ENCODE measurements at regions not wholly inside any gene's neighbourhood (a gene's known extent, or its start where the extent isn't known, plus 50 kb on each side); places are given as distances from the start of the nearest gene placed in this dataset.

DNA sequence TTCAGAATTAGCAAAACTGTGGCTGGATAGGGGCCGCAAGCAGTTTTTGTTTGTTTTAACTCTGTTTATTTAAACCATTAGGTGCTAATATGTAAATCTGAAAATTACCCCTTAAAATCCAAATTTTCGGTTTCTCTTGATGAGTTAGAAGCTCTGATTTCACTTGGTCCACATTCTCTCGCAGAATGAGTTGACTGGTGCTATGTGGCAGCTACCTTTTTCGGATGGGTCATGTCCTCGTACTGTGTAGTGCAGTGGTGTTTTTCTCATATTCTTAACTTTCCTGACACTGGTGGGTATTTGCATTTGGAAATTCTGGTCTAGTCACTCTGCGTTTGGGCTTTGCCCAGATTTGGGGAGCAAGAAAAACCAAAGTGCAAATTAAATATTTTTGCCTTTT is 87.1 kb downstream of the DIPK2A start:
- Histone ChIP-seq H3K27me3 (ENCODE audit: control insufficient read depth in 3 of 3, insufficient read depth in 3 of 3, low read length in 3 of 3) (no peaks in the 10 kb centered on the region), H3K27ac (ENCODE audit: low read depth in 1 of 3, low read length in 2 of 3) (no peak overlapping the region), H3K4me1 (ENCODE audit: control insufficient read depth in 3 of 3, insufficient read depth in 2 of 3, low read depth in 1 of 3, low read length in 2 of 3) (no peaks in the 10 kb centered on the region), H3K36me3 (ENCODE audit: control insufficient read depth in 3 of 3, insufficient read depth in 2 of 3, low read depth in 1 of 3, low read length in 3 of 3) (no peaks in the 10 kb centered on the region), H3K4me3 (ENCODE audit: low read depth in 1 of 3, low read length in 3 of 3) (no peak overlapping the region), H3K9me3 (ENCODE audit: control insufficient read depth in 2 of 2, insufficient read depth in 1 of 2, low read depth in 1 of 2, low read length in 1 of 2) (no peaks in the 10 kb centered on the region)
- WGBS, 3 donors = 88 to 90% (median 89%) methylated on average over 6 of the region's 6 CpGs
- DNase-seq (no peak), FAIRE-seq (no peak)

DNA sequence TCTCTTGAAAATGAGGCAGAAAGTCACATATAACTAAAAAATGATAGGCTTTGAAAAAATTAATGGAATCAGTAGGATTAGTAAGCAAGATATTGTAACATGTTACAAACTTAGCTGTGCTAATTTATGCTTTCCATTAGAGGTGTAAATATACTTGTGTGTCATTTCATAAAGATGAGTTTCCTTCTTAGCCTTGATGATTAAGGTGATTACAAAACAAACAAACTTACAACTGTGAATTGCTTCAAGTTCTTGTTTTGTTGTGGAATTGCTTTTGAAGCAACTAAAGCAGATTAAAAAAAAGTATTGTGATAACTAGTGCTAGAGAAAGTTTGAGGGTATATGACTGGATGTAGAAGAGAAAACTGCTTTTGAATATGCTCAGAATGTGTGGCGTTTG is 87.9 kb downstream of the DIPK2A start:
- Histone ChIP-seq H3K27ac (ENCODE audit: low read depth in 1 of 3, low read length in 2 of 3) (no peak overlapping the region), H3K27me3 (ENCODE audit: control insufficient read depth in 3 of 3, insufficient read depth in 3 of 3, low read length in 3 of 3) (no peaks in the 10 kb centered on the region), H3K9me3 (ENCODE audit: control insufficient read depth in 2 of 2, insufficient read depth in 1 of 2, low read depth in 1 of 2, low read length in 1 of 2) (no peaks in the 10 kb centered on the region), H3K36me3 (ENCODE audit: control insufficient read depth in 3 of 3, insufficient read depth in 2 of 3, low read depth in 1 of 3, low read length in 3 of 3) (no peaks in the 10 kb centered on the region), H3K4me3 (ENCODE audit: low read depth in 1 of 3, low read length in 3 of 3) (no peak overlapping the region), H3K4me1 (ENCODE audit: control insufficient read depth in 3 of 3, insufficient read depth in 2 of 3, low read depth in 1 of 3, low read length in 2 of 3) (no peaks in the 10 kb centered on the region)
- FAIRE-seq = no peak
- DNase-seq = no peak
- WGBS, 3 donors = 86 to 90% (median 89%) methylated on average over 1 of the region's 1 CpG

DNA sequence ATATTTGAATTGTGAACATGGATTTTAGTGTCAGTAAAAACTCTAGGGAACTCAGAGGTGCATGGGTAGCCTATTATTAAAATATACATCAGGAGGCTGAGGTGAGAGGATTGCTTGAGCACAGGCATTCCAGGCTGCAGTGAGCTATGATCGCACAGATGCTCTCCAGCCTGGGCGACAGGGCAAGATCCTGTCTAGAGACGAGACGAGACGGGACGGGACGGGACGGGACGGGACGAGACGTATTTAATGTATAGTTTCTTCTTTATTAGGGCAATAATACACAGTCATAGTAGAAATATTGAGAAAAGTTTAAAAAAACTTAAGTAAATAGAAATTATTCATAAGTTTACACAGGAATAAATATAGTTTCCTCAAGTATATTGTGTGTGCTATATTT is 89.3 kb downstream of the DIPK2A start:
- H3K4me3 ChIP-seq (ENCODE audit: low read depth in 1 of 3, low read length in 3 of 3) = no peak overlapping the region
- FAIRE-seq = no peak

GRCh38 chr3:144063306-144063705 is 91.7 kb downstream of the DIPK2A start:
- H3K27me3 ChIP-seq (ENCODE audit: control insufficient read depth in 3 of 3, insufficient read depth in 3 of 3, low read length in 3 of 3) = no peaks in the 10 kb centered on the region
- no peak overlapping the region for H3K4me3 ChIP-seq (ENCODE audit: low read depth in 1 of 3, low read length in 3 of 3)
- WGBS, 3 donors = 71 to 77% (median 76%) methylated on average over 2 of the region's 2 CpGs
- H3K9me3 ChIP-seq (ENCODE audit: control insufficient read depth in 2 of 2, insufficient read depth in 1 of 2, low read depth in 1 of 2, low read length in 1 of 2) = no peaks in the 10 kb centered on the region
- no peaks in the 10 kb centered on the region for H3K36me3 ChIP-seq (ENCODE audit: control insufficient read depth in 3 of 3, insufficient read depth in 2 of 3, low read depth in 1 of 3, low read length in 3 of 3)
- no peak overlapping the region for H3K27ac ChIP-seq (ENCODE audit: low read depth in 1 of 3, low read length in 2 of 3)
- DNase-seq = no peak
- FAIRE-seq = no peak
- no peaks in the 10 kb centered on the region for H3K4me1 ChIP-seq (ENCODE audit: control insufficient read depth in 3 of 3, insufficient read depth in 2 of 3, low read depth in 1 of 3, low read length in 2 of 3)

More for the DNA sequence above, 89.3 kb downstream of the DIPK2A start:
- 93 to 98% (median 94%) methylated on average over 11 of the region's 11 CpGs for WGBS, 3 donors
- H3K27ac ChIP-seq (ENCODE audit: low read depth in 1 of 3, low read length in 2 of 3) = no peak overlapping the region
- DNase-seq = no peak
- H3K36me3 ChIP-seq (ENCODE audit: control insufficient read depth in 3 of 3, insufficient read depth in 2 of 3, low read depth in 1 of 3, low read length in 3 of 3) = no peaks in the 10 kb centered on the region
- no peaks in the 10 kb centered on the region for H3K27me3 ChIP-seq (ENCODE audit: control insufficient read depth in 3 of 3, insufficient read depth in 3 of 3, low read length in 3 of 3)
- H3K9me3 ChIP-seq (ENCODE audit: control insufficient read depth in 2 of 2, insufficient read depth in 1 of 2, low read depth in 1 of 2, low read length in 1 of 2) = no peaks in the 10 kb centered on the region
- no peaks in the 10 kb centered on the region for H3K4me1 ChIP-seq (ENCODE audit: control insufficient read depth in 3 of 3, insufficient read depth in 2 of 3, low read depth in 1 of 3, low read length in 2 of 3)

- FAIRE-seq (no peak), DNase-seq (no peak)
- Histone ChIP-seq H3K27me3 (ENCODE audit: control insufficient read depth in 3 of 3, insufficient read depth in 3 of 3, low read length in 3 of 3) (no peaks in the 10 kb centered on the region), H3K9me3 (ENCODE audit: control insufficient read depth in 2 of 2, insufficient read depth in 1 of 2, low read depth in 1 of 2, low read length in 1 of 2) (peaks cover 0 to 14% of the 10 kb centered on the region in 2 donors), H3K27ac (ENCODE audit: low read depth in 1 of 3, low read length in 2 of 3) (no peak overlapping the region), H3K4me1 (ENCODE audit: control insufficient read depth in 3 of 3, insufficient read depth in 2 of 3, low read depth in 1 of 3, low read length in 2 of 3) (no peaks in the 10 kb centered on the region), H3K4me3 (ENCODE audit: low read depth in 1 of 3, low read length in 3 of 3) (no peak overlapping the region), H3K36me3 (ENCODE audit: control insufficient read depth in 3 of 3, insufficient read depth in 2 of 3, low read depth in 1 of 3, low read length in 3 of 3) (no peaks in the 10 kb centered on the region)
- WGBS, 3 donors = 58 to 84% (median 64%) methylated on average over 3 of the region's 3 CpGs
Observed at GRCh38 chr3:144067059-144067458, 95.4 kb downstream of the DIPK2A start.

DNA sequence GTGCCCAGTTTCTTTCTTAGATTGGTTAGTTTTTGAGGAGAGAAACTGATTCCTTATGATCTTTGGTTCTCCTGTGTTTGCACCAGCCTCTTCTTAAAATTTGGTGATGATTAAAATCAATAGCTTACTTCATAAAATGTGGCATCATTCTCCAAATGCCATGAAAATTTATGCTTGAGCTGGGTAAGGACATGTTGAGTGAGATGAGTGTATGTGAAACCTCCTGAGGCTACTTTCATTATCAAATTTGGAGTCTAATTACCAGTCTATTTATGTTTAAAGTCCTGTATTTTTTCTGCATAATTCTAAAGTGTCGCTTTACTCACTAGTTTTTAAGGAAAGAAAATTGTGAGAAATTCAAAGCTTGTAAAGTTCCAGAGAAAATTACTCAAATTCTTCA is 102.1 kb downstream of the DIPK2A start:
- WGBS, 3 donors = 0 to 67% (median 45%) methylated on average over 1 of the region's 1 CpG

GRCh38 chr3:144079634-144080033 is 108.0 kb downstream of the DIPK2A start:
- FAIRE-seq (no peak), DNase-seq (no peak)
- H3K27me3 ChIP-seq (ENCODE audit: control insufficient read depth in 3 of 3, insufficient read depth in 3 of 3, low read length in 3 of 3) = no peaks in the 10 kb centered on the region
- no peak overlapping the region for H3K4me3 ChIP-seq (ENCODE audit: low read depth in 1 of 3, low read length in 3 of 3)
- no peaks in the 10 kb centered on the region for H3K36me3 ChIP-seq (ENCODE audit: control insufficient read depth in 3 of 3, insufficient read depth in 2 of 3, low read depth in 1 of 3, low read length in 3 of 3)
- no peaks in the 10 kb centered on the region for H3K4me1 ChIP-seq (ENCODE audit: control insufficient read depth in 3 of 3, insufficient read depth in 2 of 3, low read depth in 1 of 3, low read length in 2 of 3)
- H3K27ac ChIP-seq (ENCODE audit: low read depth in 1 of 3, low read length in 2 of 3) = no peak overlapping the region
- 81 to 88% (median 87%) methylated on average over 2 of the region's 2 CpGs for WGBS, 3 donors
- no peaks in the 10 kb centered on the region for H3K9me3 ChIP-seq (ENCODE audit: control insufficient read depth in 2 of 2, insufficient read depth in 1 of 2, low read depth in 1 of 2, low read length in 1 of 2)

More for the DNA sequence above, 102.1 kb downstream of the DIPK2A start:
- H3K27ac ChIP-seq (ENCODE audit: low read depth in 1 of 3, low read length in 2 of 3) = no peak overlapping the region
- H3K4me3 ChIP-seq (ENCODE audit: low read depth in 1 of 3, low read length in 3 of 3) = no peak overlapping the region
- no peaks in the 10 kb centered on the region for H3K36me3 ChIP-seq (ENCODE audit: control insufficient read depth in 3 of 3, insufficient read depth in 2 of 3, low read depth in 1 of 3, low read length in 3 of 3)
- no peaks in the 10 kb centered on the region for H3K27me3 ChIP-seq (ENCODE audit: control insufficient read depth in 3 of 3, insufficient read depth in 3 of 3, low read length in 3 of 3)
- H3K4me1 ChIP-seq (ENCODE audit: control insufficient read depth in 3 of 3, insufficient read depth in 2 of 3, low read depth in 1 of 3, low read length in 2 of 3) = no peaks in the 10 kb centered on the region
- FAIRE-seq (no peak), DNase-seq (no peak)
- peaks cover 0 to 17% of the 10 kb centered on the region in 2 donors for H3K9me3 ChIP-seq (ENCODE audit: control insufficient read depth in 2 of 2, insufficient read depth in 1 of 2, low read depth in 1 of 2, low read length in 1 of 2)

- Histone ChIP-seq H3K4me1 (ENCODE audit: control insufficient read depth in 3 of 3, insufficient read depth in 2 of 3, low read depth in 1 of 3, low read length in 2 of 3) (no peaks in the 10 kb centered on the region), H3K9me3 (ENCODE audit: control insufficient read depth in 2 of 2, insufficient read depth in 1 of 2, low read depth in 1 of 2, low read length in 1 of 2) (peaks cover 0 to 3% of the 10 kb centered on the region in 2 donors), H3K27me3 (ENCODE audit: control insufficient read depth in 3 of 3, insufficient read depth in 3 of 3, low read length in 3 of 3) (no peaks in the 10 kb centered on the region), H3K36me3 (ENCODE audit: control insufficient read depth in 3 of 3, insufficient read depth in 2 of 3, low read depth in 1 of 3, low read length in 3 of 3) (no peaks in the 10 kb centered on the region), H3K4me3 (ENCODE audit: low read depth in 1 of 3, low read length in 3 of 3) (no peak overlapping the region), H3K27ac (ENCODE audit: low read depth in 1 of 3, low read length in 2 of 3) (no peak overlapping the region)
- 17 to 25% (median 20%) methylated on average over 2 of the region's 2 CpGs for WGBS, 3 donors
- FAIRE-seq = no peak
- DNase-seq = no peak
Observed at GRCh38 chr3:144084929-144085328, 113.3 kb downstream of the DIPK2A start.

DNA sequence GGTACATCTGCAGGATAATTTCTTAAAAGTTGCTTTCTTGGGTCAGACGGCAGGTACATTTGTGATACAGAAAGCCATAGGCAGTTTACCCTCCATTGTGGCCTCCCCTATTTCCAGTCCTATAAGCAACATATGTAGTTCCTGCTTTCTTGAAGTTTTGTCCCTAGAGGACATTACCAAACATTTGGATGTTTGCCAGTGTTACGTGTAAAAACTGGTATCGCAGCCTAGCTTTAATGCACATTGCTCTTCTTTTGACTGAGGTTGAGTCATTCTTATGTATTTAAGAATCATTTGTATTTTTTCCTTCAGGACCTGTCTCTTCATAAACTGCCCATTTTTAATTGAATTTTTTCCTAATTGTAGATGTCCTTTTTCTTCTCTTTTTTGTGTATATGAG is 114.3 kb downstream of the DIPK2A start:
- H3K4me3 ChIP-seq (ENCODE audit: low read depth in 1 of 3, low read length in 3 of 3) = no peak overlapping the region
- H3K27ac ChIP-seq (ENCODE audit: low read depth in 1 of 3, low read length in 2 of 3) = no peak overlapping the region
- WGBS, 3 donors = 33 to 42% (median 39%) methylated on average over 3 of the region's 3 CpGs
- DNase-seq (no peak), FAIRE-seq (no peak)
- H3K9me3 ChIP-seq (ENCODE audit: control insufficient read depth in 2 of 2, insufficient read depth in 1 of 2, low read depth in 1 of 2, low read length in 1 of 2) = peaks cover 0 to 3% of the 10 kb centered on the region in 2 donors
- no peaks in the 10 kb centered on the region for H3K36me3 ChIP-seq (ENCODE audit: control insufficient read depth in 3 of 3, insufficient read depth in 2 of 3, low read depth in 1 of 3, low read length in 3 of 3)
- no peaks in the 10 kb centered on the region for H3K27me3 ChIP-seq (ENCODE audit: control insufficient read depth in 3 of 3, insufficient read depth in 3 of 3, low read length in 3 of 3)
- no peaks in the 10 kb centered on the region for H3K4me1 ChIP-seq (ENCODE audit: control insufficient read depth in 3 of 3, insufficient read depth in 2 of 3, low read depth in 1 of 3, low read length in 2 of 3)

All from small intestine (tissue), 7 donors.